GM23338 (cell line): ENCODE measurements at regions not wholly inside any gene's neighbourhood (a gene's known extent, or its start where the extent isn't known, plus 50 kb on each side); places are given as distances from the start of the nearest gene placed in this dataset.

ENCODE experiments used
- ATAC-seq: fragments of 200-7000 bp; cut with Tn5 transposase; 3 replicates; pipeline ENCODE4 v1.9.1; 2020
- DNase-seq: peaks from one replicate; pipeline ENCODE4 v3.0.0-alpha.2; 2015; ENCODE audit warnings: low spot score
- H2AFZ ChIP-seq: fragments of 200-600 bp; sonication (generic); 2 replicates; pipeline ENCODE4 v1.8.0; 2016; ENCODE audit warnings: antibody characterized with exemption, mild to moderate bottlenecking, moderate library complexity
- H3F3A ChIP-seq: fragments of 200-600 bp; sonication (generic); replicated peaks from 2 replicates; pipeline ENCODE4 v1.8.0; 2017; ENCODE audit warnings: antibody characterized with exemption, mixed run types, low read depth
- H3K27ac ChIP-seq: fragments of 200-600 bp; sonication (generic); 2 replicates; pipeline ENCODE4 v1.6.1; 2016; ENCODE audit warnings: low read depth
- H3K27me3 ChIP-seq: fragments of 200-600 bp; sonication (generic); 2 replicates; pipeline ENCODE4 v1.8.0; 2016; ENCODE audit warnings: mild to moderate bottlenecking, mixed run types, moderate library complexity; ENCODE audit not compliant: insufficient read depth
- H3K36me3 ChIP-seq: fragments of 200-600 bp; sonication (generic); 2 replicates; pipeline ENCODE4 v1.8.0; 2016; ENCODE audit warnings: mild to moderate bottlenecking; ENCODE audit not compliant: insufficient read depth
- H3K4me1 ChIP-seq: fragments of 200-600 bp; sonication (generic); 2 replicates; pipeline ENCODE4 v1.8.0; 2016; ENCODE audit warnings: mild to moderate bottlenecking, moderate library complexity; ENCODE audit not compliant: insufficient read depth
- H3K4me2 ChIP-seq: fragments of 200-600 bp; sonication (generic); 2 replicates; pipeline ENCODE4 v1.7.1; 2017; ENCODE audit warnings: mixed run types
- H3K4me3 ChIP-seq: fragments of 200-600 bp; sonication (generic); 2 replicates; pipeline ENCODE4 v1.6.1; 2016; ENCODE audit warnings: mixed run types
- H3K79me2 ChIP-seq: fragments of 200-600 bp; sonication (generic); replicated peaks from 2 replicates; pipeline ENCODE4 v1.8.0; 2017; ENCODE audit warnings: mild to moderate bottlenecking; ENCODE audit not compliant: insufficient read depth
- H3K9me2 ChIP-seq: fragments of 200-600 bp; sonication (generic); 2 replicates; pipeline ENCODE4 v1.8.0; 2017; ENCODE audit not compliant: insufficient read depth
- H4K20me1 ChIP-seq: fragments of 200-600 bp; sonication (generic); replicated peaks from 2 replicates; pipeline ENCODE4 v1.8.0; 2017; ENCODE audit warnings: mild to moderate bottlenecking; ENCODE audit not compliant: insufficient read depth
- H3K27ac Mint-ChIP-seq: 2 replicates; pipeline ENCODE4 v1.8.0; 2020; ENCODE audit warnings: inconsistent platforms, mild to moderate bottlenecking, moderate library complexity, mixed read lengths
- H3K27me3 Mint-ChIP-seq: 3 replicates; pipeline ENCODE4 v1.8.0; 2022; ENCODE audit warnings: low read depth, mild to moderate bottlenecking, moderate library complexity, mixed read lengths, inconsistent platforms; ENCODE audit not compliant: insufficient read depth, poor library complexity
- H3K36me3 Mint-ChIP-seq: 3 replicates; pipeline ENCODE4 v1.8.0; 2021; ENCODE audit warnings: low read depth, mild to moderate bottlenecking, inconsistent platforms, moderate library complexity, mixed read lengths
- H3K4me1 Mint-ChIP-seq: 3 replicates; pipeline ENCODE4 v1.8.0; 2020; ENCODE audit warnings: mild to moderate bottlenecking, inconsistent platforms, mixed read lengths
- H3K4me3 Mint-ChIP-seq: 3 replicates; pipeline ENCODE4 v1.8.0; 2021; ENCODE audit warnings: moderate library complexity, mild to moderate bottlenecking, inconsistent platforms, mixed read lengths
- H3K9me3 Mint-ChIP-seq: 3 replicates; pipeline ENCODE4 v1.8.0; 2020; ENCODE audit warnings: moderate library complexity, mild to moderate bottlenecking, inconsistent platforms, mixed read lengths
- CREB1 ChIP-seq: fragments of 250-450 bp; sonication (Bioruptor Pico); IDR thresholded peaks from 2 replicates; pipeline ENCODE4 v1.5.0; 2020; ENCODE audit warnings: low read depth, mild to moderate bottlenecking, moderate library complexity
- EZH2 ChIP-seq: fragments of 200-600 bp; sonication (generic); IDR thresholded peaks from one replicate; pipeline ENCODE4 v1.8.0; 2017; ENCODE audit warnings: antibody characterized with exemption, mild to moderate bottlenecking, low read depth; ENCODE audit not compliant: unreplicated experiment
- EZH2phosphoT487 ChIP-seq: fragments of 200-600 bp; sonication (generic); IDR thresholded peaks from one replicate; pipeline ENCODE4 v1.8.1; 2018; ENCODE audit warnings: antibody characterized with exemption; ENCODE audit not compliant: unreplicated experiment
- JUNB ChIP-seq: IDR thresholded peaks from one replicate; pipeline ENCODE4 v1.6.1; 2016; ENCODE audit warnings: antibody characterized with exemption; ENCODE audit not compliant: unreplicated experiment
- NANOG ChIP-seq: IDR thresholded peaks from 2 replicates; pipeline ENCODE4 v1.6.1; 2016; ENCODE audit warnings: antibody characterized with exemption, borderline replicate concordance
- POLR2AphosphoS5 ChIP-seq: IDR thresholded peaks from 2 replicates; pipeline ENCODE4 v1.6.1; 2016; ENCODE audit warnings: antibody characterized with exemption, low read depth
- STAT1 ChIP-seq: IDR thresholded peaks from one replicate; pipeline ENCODE4 v1.6.1; 2016; ENCODE audit warnings: antibody characterized with exemption; ENCODE audit not compliant: unreplicated experiment
- ZNF114 ChIP-seq: fragments of 250-450 bp; sonication (Bioruptor Pico); IDR thresholded peaks from 2 replicates; pipeline ENCODE4 v1.5.0; 2020; ENCODE audit warnings: mild to moderate bottlenecking, moderate library complexity
- ZNF331 ChIP-seq: fragments of 250-450 bp; sonication (Bioruptor Pico); IDR thresholded peaks from 2 replicates; pipeline ENCODE4 v1.5.0; 2020; ENCODE audit warnings: low read depth, mild to moderate bottlenecking, moderate library complexity
- TF ChIP-seq, protein P1 (sequence below): IDR thresholded peaks from one replicate; pipeline ENCODE4 v1.6.1; 2018; ENCODE audit warnings: antibody characterized with exemption; ENCODE audit not compliant: unreplicated experiment
- TF ChIP-seq, protein P2 (sequence below): fragments of 250-450 bp; sonication (Bioruptor Pico); IDR thresholded peaks from 2 replicates; pipeline ENCODE4 v1.5.0; 2020; ENCODE audit warnings: mild to moderate bottlenecking, moderate library complexity
- TF ChIP-seq, protein P3 (sequence below), 2 experiments: fragments of 200-600 bp in 1 of 2; sonication (generic) in 1 of 2; conservative IDR thresholded peaks; 2 replicates each; pipeline versions ENCODE4 v1.5.1 to v1.6.1; 2016 to 2017; ENCODE audit warnings: antibody characterized with exemption in 2 of 2, low read depth in 2 of 2, mild to moderate bottlenecking in 2 of 2, moderate library complexity in 1 of 2

DNA sequence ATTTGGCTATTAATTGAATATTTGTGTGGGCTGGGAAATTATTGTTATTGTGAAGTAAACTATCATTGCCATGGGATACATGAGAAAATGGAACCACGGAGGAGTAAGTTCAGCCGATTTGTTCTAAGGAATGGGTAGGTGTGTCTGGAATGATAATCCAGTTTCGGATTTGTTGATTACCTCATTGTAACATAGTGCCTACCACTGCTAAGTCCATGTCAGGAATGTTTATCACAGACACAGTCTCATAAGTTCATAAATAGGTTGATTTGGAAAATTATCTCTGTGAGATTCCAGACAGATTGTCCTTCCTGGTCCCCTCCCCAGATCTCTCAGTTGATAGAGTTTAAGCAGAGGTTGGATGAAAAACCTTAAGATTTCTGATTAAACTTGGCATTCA, 78.1 kb upstream of the MAST4 start:
- no peaks in the 10 kb centered on the region for H3K4me1 ChIP-seq
- H3K27ac ChIP-seq: no peak overlapping the region
- Mint-ChIP-seq H3K27ac (no peak overlapping the region), H3K27me3 (no peaks in the 10 kb centered on the region), H3K4me3 (no peak overlapping the region), H3K9me3 (peaks cover 26% of the 10 kb centered on the region), H3K36me3 (peaks cover 11% of the 10 kb centered on the region; the same call in 2 of the 3 replicates), H3K4me1 (no peaks in the 10 kb centered on the region)
- DNase-seq (no peak), ATAC-seq (no peak)
- peaks cover 4% of the 10 kb centered on the region; the same call in 1 of the 2 replicates for H3K9me2 ChIP-seq
- H3K79me2 ChIP-seq: no peaks in the 10 kb centered on the region
- no peaks in the 10 kb centered on the region for H3F3A ChIP-seq
- TF ChIP-seq NANOG: no peak
- no peak overlapping the region for H3K4me3 ChIP-seq
- H3K36me3 ChIP-seq: peaks cover 6% of the 10 kb centered on the region; the same call in 1 of the 2 replicates
- no peaks in the 10 kb centered on the region for H4K20me1 ChIP-seq
- H2AFZ ChIP-seq: no peak overlapping the region
- no peak overlapping the region for H3K4me2 ChIP-seq
- H3K27me3 ChIP-seq: no peaks in the 10 kb centered on the region

DNA sequence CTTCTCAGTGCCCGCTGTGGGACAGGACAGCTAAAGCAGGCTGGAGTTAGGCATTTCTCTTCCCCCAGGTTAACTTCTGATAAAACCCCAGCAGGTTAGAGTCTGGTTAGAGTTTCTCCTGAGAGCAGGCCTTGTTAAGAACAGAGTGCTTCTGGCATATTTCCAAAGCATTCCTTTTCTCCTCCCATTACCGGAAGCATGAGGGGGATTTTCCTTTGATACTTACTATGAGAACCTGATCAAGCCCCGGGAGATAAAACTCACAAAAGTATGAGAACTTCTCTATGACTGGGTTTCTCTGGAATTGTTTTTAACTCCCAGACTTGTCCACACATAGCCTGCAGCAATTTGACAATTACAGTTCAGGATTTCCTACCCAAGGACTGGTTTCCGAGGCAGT, 77.4 kb upstream of the MAST4 start:
- Histone ChIP-seq H3F3A (no peaks in the 10 kb centered on the region), H3K4me1 (no peaks in the 10 kb centered on the region), H3K27me3 (no peaks in the 10 kb centered on the region), H3K4me2 (no peak overlapping the region), H3K27ac (no peak overlapping the region), H3K9me2 (peaks cover 4% of the 10 kb centered on the region; the same call in 1 of the 2 replicates), H2AFZ (no peak overlapping the region), H3K79me2 (no peaks in the 10 kb centered on the region), H4K20me1 (no peaks in the 10 kb centered on the region), H3K36me3 (peaks cover 6% of the 10 kb centered on the region; the same call in 1 of the 2 replicates), H3K4me3 (no peak overlapping the region)
- Mint-ChIP-seq H3K9me3 (peaks cover 27% of the 10 kb centered on the region), H3K27me3 (no peaks in the 10 kb centered on the region), H3K27ac (no peak overlapping the region), H3K36me3 (peaks cover 11% of the 10 kb centered on the region; the same call in 2 of the 3 replicates), H3K4me1 (no peaks in the 10 kb centered on the region), H3K4me3 (no peak overlapping the region)
- DNase-seq (no peak), ATAC-seq (no peak)
- TF ChIP-seq EZH2 (no peak), NANOG (no peak), ZNF114 (CRISPR knock-in tag) (no peak), STAT1 (no peak), EZH2phosphoT487 (no peak), ZNF331 (no peak), JUNB (no peak), POLR2AphosphoS5 (no peak), CREB1 (CRISPR knock-in tag) (no peak)
- TF ChIP-seq, protein P1, sequence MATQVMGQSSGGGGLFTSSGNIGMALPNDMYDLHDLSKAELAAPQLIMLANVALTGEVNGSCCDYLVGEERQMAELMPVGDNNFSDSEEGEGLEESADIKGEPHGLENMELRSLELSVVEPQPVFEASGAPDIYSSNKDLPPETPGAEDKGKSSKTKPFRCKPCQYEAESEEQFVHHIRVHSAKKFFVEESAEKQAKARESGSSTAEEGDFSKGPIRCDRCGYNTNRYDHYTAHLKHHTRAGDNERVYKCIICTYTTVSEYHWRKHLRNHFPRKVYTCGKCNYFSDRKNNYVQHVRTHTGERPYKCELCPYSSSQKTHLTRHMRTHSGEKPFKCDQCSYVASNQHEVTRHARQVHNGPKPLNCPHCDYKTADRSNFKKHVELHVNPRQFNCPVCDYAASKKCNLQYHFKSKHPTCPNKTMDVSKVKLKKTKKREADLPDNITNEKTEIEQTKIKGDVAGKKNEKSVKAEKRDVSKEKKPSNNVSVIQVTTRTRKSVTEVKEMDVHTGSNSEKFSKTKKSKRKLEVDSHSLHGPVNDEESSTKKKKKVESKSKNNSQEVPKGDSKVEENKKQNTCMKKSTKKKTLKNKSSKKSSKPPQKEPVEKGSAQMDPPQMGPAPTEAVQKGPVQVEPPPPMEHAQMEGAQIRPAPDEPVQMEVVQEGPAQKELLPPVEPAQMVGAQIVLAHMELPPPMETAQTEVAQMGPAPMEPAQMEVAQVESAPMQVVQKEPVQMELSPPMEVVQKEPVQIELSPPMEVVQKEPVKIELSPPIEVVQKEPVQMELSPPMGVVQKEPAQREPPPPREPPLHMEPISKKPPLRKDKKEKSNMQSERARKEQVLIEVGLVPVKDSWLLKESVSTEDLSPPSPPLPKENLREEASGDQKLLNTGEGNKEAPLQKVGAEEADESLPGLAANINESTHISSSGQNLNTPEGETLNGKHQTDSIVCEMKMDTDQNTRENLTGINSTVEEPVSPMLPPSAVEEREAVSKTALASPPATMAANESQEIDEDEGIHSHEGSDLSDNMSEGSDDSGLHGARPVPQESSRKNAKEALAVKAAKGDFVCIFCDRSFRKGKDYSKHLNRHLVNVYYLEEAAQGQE: no peak
- TF ChIP-seq, protein P2, sequence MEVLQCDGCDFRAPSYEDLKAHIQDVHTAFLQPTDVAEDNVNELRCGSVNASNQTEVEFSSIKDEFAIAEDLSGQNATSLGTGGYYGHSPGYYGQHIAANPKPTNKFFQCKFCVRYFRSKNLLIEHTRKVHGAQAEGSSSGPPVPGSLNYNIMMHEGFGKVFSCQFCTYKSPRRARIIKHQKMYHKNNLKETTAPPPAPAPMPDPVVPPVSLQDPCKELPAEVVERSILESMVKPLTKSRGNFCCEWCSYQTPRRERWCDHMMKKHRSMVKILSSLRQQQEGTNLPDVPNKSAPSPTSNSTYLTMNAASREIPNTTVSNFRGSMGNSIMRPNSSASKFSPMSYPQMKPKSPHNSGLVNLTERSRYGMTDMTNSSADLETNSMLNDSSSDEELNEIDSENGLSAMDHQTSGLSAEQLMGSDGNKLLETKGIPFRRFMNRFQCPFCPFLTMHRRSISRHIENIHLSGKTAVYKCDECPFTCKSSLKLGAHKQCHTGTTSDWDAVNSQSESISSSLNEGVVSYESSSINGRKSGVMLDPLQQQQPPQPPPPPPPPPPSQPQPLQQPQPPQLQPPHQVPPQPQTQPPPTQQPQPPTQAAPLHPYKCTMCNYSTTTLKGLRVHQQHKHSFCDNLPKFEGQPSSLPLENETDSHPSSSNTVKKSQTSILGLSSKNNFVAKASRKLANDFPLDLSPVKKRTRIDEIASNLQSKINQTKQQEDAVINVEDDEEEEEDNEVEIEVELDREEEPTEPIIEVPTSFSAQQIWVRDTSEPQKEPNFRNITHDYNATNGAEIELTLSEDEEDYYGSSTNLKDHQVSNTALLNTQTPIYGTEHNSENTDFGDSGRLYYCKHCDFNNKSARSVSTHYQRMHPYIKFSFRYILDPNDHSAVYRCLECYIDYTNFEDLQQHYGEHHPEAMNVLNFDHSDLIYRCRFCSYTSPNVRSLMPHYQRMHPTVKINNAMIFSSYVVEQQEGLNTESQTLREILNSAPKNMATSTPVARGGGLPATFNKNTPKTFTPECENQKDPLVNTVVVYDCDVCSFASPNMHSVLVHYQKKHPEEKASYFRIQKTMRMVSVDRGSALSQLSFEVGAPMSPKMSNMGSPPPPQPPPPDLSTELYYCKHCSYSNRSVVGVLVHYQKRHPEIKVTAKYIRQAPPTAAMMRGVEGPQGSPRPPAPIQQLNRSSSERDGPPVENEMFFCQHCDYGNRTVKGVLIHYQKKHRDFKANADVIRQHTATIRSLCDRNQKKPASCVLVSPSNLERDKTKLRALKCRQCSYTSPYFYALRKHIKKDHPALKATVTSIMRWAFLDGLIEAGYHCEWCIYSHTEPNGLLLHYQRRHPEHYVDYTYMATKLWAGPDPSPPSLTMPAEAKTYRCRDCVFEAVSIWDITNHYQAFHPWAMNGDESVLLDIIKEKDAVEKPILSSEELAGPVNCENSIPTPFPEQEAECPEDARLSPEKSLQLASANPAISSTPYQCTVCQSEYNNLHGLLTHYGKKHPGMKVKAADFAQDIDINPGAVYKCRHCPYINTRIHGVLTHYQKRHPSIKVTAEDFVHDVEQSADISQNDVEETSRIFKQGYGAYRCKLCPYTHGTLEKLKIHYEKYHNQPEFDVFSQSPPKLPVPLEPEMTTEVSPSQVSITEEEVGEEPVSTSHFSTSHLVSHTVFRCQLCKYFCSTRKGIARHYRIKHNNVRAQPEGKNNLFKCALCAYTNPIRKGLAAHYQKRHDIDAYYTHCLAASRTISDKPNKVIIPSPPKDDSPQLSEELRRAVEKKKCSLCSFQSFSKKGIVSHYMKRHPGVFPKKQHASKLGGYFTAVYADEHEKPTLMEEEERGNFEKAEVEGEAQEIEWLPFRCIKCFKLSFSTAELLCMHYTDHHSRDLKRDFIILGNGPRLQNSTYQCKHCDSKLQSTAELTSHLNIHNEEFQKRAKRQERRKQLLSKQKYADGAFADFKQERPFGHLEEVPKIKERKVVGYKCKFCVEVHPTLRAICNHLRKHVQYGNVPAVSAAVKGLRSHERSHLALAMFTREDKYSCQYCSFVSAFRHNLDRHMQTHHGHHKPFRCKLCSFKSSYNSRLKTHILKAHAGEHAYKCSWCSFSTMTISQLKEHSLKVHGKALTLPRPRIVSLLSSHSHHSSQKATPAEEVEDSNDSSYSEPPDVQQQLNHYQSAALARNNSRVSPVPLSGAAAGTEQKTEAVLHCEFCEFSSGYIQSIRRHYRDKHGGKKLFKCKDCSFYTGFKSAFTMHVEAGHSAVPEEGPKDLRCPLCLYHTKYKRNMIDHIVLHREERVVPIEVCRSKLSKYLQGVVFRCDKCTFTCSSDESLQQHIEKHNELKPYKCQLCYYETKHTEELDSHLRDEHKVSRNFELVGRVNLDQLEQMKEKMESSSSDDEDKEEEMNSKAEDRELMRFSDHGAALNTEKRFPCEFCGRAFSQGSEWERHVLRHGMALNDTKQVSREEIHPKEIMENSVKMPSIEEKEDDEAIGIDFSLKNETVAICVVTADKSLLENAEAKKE (CRISPR knock-in tag): no peak
- TF ChIP-seq, protein P3, sequence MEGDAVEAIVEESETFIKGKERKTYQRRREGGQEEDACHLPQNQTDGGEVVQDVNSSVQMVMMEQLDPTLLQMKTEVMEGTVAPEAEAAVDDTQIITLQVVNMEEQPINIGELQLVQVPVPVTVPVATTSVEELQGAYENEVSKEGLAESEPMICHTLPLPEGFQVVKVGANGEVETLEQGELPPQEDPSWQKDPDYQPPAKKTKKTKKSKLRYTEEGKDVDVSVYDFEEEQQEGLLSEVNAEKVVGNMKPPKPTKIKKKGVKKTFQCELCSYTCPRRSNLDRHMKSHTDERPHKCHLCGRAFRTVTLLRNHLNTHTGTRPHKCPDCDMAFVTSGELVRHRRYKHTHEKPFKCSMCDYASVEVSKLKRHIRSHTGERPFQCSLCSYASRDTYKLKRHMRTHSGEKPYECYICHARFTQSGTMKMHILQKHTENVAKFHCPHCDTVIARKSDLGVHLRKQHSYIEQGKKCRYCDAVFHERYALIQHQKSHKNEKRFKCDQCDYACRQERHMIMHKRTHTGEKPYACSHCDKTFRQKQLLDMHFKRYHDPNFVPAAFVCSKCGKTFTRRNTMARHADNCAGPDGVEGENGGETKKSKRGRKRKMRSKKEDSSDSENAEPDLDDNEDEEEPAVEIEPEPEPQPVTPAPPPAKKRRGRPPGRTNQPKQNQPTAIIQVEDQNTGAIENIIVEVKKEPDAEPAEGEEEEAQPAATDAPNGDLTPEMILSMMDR (conservative IDR thresholded peaks at IDR 0.05; ENCODE audit: low read depth in 2 of 2): no peak
